ES-I3 (cell line): ENCODE measurements at regions not wholly inside any gene's neighbourhood (a gene's known extent, or its start where the extent isn't known, plus 50 kb on each side); places are given as distances from the start of the nearest gene placed in this dataset.
"Not testable (repeated sequence)": the region's sequence is repeated elsewhere in the genome, so short reads cannot be mapped to it uniquely, and the experiment has no call there.

Source experiments
- H3K36me3 ChIP-seq: 2 replicates; pipeline ENCODE4 v1.6.1; 2013; ENCODE audit warnings: mild to moderate bottlenecking, low read length, control low read depth, moderate library complexity; ENCODE audit not compliant: insufficient read depth
- H3K4me1 ChIP-seq: 2 replicates; pipeline ENCODE4 v1.6.1; 2013; ENCODE audit warnings: mild to moderate bottlenecking, control low read depth, low read length; ENCODE audit not compliant: insufficient read depth
- H3K9ac ChIP-seq: 2 replicates; pipeline ENCODE4 v1.6.1; 2013; ENCODE audit warnings: low read depth, mild to moderate bottlenecking, low read length, moderate library complexity
- H3K9me3 ChIP-seq: 2 replicates; pipeline ENCODE4 v1.6.1; 2013; ENCODE audit warnings: mild to moderate bottlenecking, low read length, moderate library complexity; ENCODE audit not compliant: control insufficient read depth, insufficient read depth

- H3K4me1 ChIP-seq = no peaks in the 10 kb centered on the region
- no peaks in the 10 kb centered on the region for H3K36me3 ChIP-seq
- no peaks in the 10 kb centered on the region for H3K9me3 ChIP-seq
- H3K9ac ChIP-seq = no peak overlapping the region
Measured at GRCh38 chr6:169975286-169975685, 223.9 kb downstream of the ERMARD start.

- no peaks in the 10 kb centered on the region for H3K4me1 ChIP-seq
- H3K36me3 ChIP-seq = no peaks in the 10 kb centered on the region
- H3K9ac ChIP-seq = no peak overlapping the region
- no peaks in the 10 kb centered on the region for H3K9me3 ChIP-seq
Measured at GRCh38 chr6:169974663-169975062, 223.2 kb downstream of the ERMARD start.

- H3K9ac ChIP-seq, H3K9me3 ChIP-seq, H3K4me1 ChIP-seq, H3K36me3 ChIP-seq: not testable (repeated sequence)
Measured at GRCh38 chr6:169973588-169974467, 222.4 kb downstream of the ERMARD start.

- H3K9ac ChIP-seq = no peak overlapping the region
- no peaks in the 10 kb centered on the region for H3K36me3 ChIP-seq
- H3K4me1 ChIP-seq = no peaks in the 10 kb centered on the region
- H3K9me3 ChIP-seq = no peaks in the 10 kb centered on the region
Measured at GRCh38 chr6:169972736-169973135, 221.3 kb downstream of the ERMARD start.

GRCh38 chr6:169972101-169972651 is 220.8 kb downstream of the ERMARD start:
- Histone ChIP-seq H3K4me1 (no peaks in the 10 kb centered on the region), H3K9me3 (no peaks in the 10 kb centered on the region), H3K36me3 (no peaks in the 10 kb centered on the region), H3K9ac (no peak overlapping the region)

GRCh38 chr6:169971081-169971861 is 219.8 kb downstream of the ERMARD start:
- Histone ChIP-seq H3K9me3 (no peaks in the 10 kb centered on the region), H3K4me1 (no peaks in the 10 kb centered on the region), H3K9ac (no peak overlapping the region), H3K36me3 (no peaks in the 10 kb centered on the region)

- H3K9me3 ChIP-seq = no peaks in the 10 kb centered on the region
- no peaks in the 10 kb centered on the region for H3K36me3 ChIP-seq
- no peaks in the 10 kb centered on the region for H3K4me1 ChIP-seq
- H3K9ac ChIP-seq = no peak overlapping the region
Measured at GRCh38 chr6:169970306-169970988, 219.0 kb downstream of the ERMARD start.

- no peaks in the 10 kb centered on the region for H3K4me1 ChIP-seq
- no peak overlapping the region for H3K9ac ChIP-seq
- no peaks in the 10 kb centered on the region for H3K36me3 ChIP-seq
- H3K9me3 ChIP-seq = no peaks in the 10 kb centered on the region
Measured at GRCh38 chr6:169969372-169970099, 218.1 kb downstream of the ERMARD start.

GRCh38 chr6:169968541-169969270 is 217.3 kb downstream of the ERMARD start:
- no peaks in the 10 kb centered on the region for H3K9me3 ChIP-seq
- no peaks in the 10 kb centered on the region for H3K4me1 ChIP-seq
- no peaks in the 10 kb centered on the region for H3K36me3 ChIP-seq
- H3K9ac ChIP-seq = no peak overlapping the region

- H3K9ac ChIP-seq = no peak overlapping the region
- no peaks in the 10 kb centered on the region for H3K9me3 ChIP-seq
- H3K4me1 ChIP-seq = no peaks in the 10 kb centered on the region
- no peaks in the 10 kb centered on the region for H3K36me3 ChIP-seq
Measured at GRCh38 chr6:169967687-169968086, 216.3 kb downstream of the ERMARD start.

GRCh38 chr6:169966312-169967181 is 215.1 kb downstream of the ERMARD start:
- no peaks in the 10 kb centered on the region for H3K36me3 ChIP-seq
- H3K9me3 ChIP-seq = no peaks in the 10 kb centered on the region

GRCh38 chr6:169965657-169966311 is 214.4 kb downstream of the ERMARD start:
- no peaks in the 10 kb centered on the region for H3K9me3 ChIP-seq
- no peak overlapping the region for H3K9ac ChIP-seq
- H3K36me3 ChIP-seq = no peaks in the 10 kb centered on the region
- no peaks in the 10 kb centered on the region for H3K4me1 ChIP-seq

More at GRCh38 chr6:169966312-169967181, 215.1 kb downstream of the ERMARD start:
- Histone ChIP-seq H3K9ac (no peak overlapping the region), H3K4me1 (no peaks in the 10 kb centered on the region)
